Kidney (tissue), 13 donors: ENCODE measurements at regions not wholly inside any gene's neighbourhood (a gene's known extent, or its start where the extent isn't known, plus 50 kb on each side); places are given as distances from the start of the nearest gene placed in this dataset.

ENCODE experiments used
- DNase-seq, 5 donors: peaks; one replicate each; pipeline ENCODE4 v3.0.0-alpha.2; 2013 to 2020
- FAIRE-seq: peaks from 2 replicates; lab custom pipeline; 2012; peaks lifted over from hg19 to GRCh38; lab: Jason Lieb, UNC
- H3K27ac ChIP-seq, 2 donors: one replicate each; pipeline ENCODE4 v1.7.0; 2013; ENCODE audit warnings: low read depth in 2 of 2, low read length in 2 of 2, inconsistent platforms in 1 of 2
- H3K27me3 ChIP-seq: one replicate; pipeline ENCODE4 v1.7.1; 2013; ENCODE audit warnings: low read length, inconsistent platforms; ENCODE audit not compliant: control insufficient read depth, insufficient read depth
- H3K36me3 ChIP-seq, 3 donors: one replicate each; pipeline versions ENCODE4 v1.7.0 to v1.7.1; 2013; ENCODE audit warnings: low read length in 3 of 3, control low read depth in 1 of 3, inconsistent platforms in 1 of 3; ENCODE audit not compliant: insufficient read depth in 3 of 3, control insufficient read depth in 2 of 3
- H3K4me1 ChIP-seq, 3 donors: one replicate each; pipeline versions ENCODE4 v1.7.0 to v1.7.1; 2013; ENCODE audit warnings: low read length in 3 of 3, inconsistent platforms in 1 of 3, low read depth in 1 of 3; ENCODE audit not compliant: control insufficient read depth in 2 of 3, insufficient read depth in 2 of 3
- H3K4me3 ChIP-seq, 3 donors: one replicate each; pipeline versions ENCODE4 v1.7.0 to v1.8.1; 2013; ENCODE audit warnings: low read length in 3 of 3, control low read depth in 1 of 3, inconsistent platforms in 1 of 3
- H3K9ac ChIP-seq, 3 donors: one replicate each; pipeline versions ENCODE4 v1.7.0 to v1.7.1; 2013; ENCODE audit warnings: low read length in 3 of 3, control low read depth in 1 of 3, inconsistent platforms in 1 of 3
- H3K9me3 ChIP-seq, 3 donors: one replicate each; pipeline versions ENCODE4 v1.7.0 to v1.7.1; 2013; ENCODE audit warnings: low read length in 3 of 3, control low read depth in 1 of 3, inconsistent platforms in 1 of 3; ENCODE audit not compliant: control insufficient read depth in 2 of 3, insufficient read depth in 1 of 3
- intact Hi-C: fragments of 100-400 bp; cut with DNase I; formaldehyde crosslinking; loops from one replicate; pipeline ENCODE4 v1.11.1; 2022
- TF ChIP-seq, protein P1 (sequence below): IDR thresholded peaks from 3 replicates; pipeline ENCODE4 v1.5.1; 2012; ENCODE audit warnings: mild to moderate bottlenecking, moderate library complexity, borderline replicate concordance; ENCODE audit not compliant: insufficient read depth; ENCODE audit errors: extremely low read depth
- donor health status: control.
- donor health status: control.
- donor health status: control.
- donor health status: control.
- donor health status: control.
- donor health status: DM: yes; HTN: yes; CAD: no.
- donor health status: Normal renal cell carcinoma (clear cell type).

DNA sequence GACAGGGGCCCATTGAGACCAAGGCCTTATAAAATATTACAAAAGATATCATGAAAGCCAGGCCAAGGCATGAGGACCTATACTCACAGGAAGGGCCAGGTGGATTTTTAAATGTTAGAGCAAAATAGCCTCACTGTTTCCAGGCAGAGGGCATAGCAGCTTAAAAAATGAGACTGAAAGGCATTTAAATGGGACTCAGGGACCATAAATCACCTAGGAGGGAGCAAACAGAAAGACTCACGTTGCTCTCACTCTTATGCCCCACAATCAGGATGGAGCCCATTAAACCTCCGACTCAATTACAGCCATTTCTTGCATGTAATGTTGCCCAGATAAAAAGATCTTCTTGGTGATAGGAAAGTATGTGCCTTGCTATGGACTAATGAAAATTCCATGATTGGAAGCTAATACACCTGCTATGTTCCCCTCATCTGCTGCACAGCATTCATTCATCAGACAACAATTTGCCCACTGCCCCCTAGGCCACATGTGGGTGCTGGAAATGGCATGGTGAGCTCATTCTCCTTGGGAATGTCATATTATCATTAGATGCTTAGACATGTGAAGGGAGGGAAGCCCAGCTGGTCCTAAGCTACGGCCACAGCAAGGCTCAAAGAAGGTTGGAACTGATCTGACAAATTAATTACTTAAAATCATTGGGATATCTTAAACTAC lies 128.6 kb upstream of the GRIA1 start:
- intact Hi-C loops, result no loop called here
- Histone ChIP-seq H3K36me3 (no peaks in the 10 kb centered on the region), H3K27ac (no peak overlapping the region), H3K4me3 (no peak overlapping the region), H3K9me3 (no peaks in the 10 kb centered on the region), H3K27me3 (no peaks in the 10 kb centered on the region), H3K9ac (no peak overlapping the region), H3K4me1 (no peaks in the 10 kb centered on the region)
- TF ChIP-seq, protein P1, sequence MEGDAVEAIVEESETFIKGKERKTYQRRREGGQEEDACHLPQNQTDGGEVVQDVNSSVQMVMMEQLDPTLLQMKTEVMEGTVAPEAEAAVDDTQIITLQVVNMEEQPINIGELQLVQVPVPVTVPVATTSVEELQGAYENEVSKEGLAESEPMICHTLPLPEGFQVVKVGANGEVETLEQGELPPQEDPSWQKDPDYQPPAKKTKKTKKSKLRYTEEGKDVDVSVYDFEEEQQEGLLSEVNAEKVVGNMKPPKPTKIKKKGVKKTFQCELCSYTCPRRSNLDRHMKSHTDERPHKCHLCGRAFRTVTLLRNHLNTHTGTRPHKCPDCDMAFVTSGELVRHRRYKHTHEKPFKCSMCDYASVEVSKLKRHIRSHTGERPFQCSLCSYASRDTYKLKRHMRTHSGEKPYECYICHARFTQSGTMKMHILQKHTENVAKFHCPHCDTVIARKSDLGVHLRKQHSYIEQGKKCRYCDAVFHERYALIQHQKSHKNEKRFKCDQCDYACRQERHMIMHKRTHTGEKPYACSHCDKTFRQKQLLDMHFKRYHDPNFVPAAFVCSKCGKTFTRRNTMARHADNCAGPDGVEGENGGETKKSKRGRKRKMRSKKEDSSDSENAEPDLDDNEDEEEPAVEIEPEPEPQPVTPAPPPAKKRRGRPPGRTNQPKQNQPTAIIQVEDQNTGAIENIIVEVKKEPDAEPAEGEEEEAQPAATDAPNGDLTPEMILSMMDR, result no peak
- DNase-seq (peak in 1 of 5 donors; percentile 2), FAIRE-seq (no peak)

DNA sequence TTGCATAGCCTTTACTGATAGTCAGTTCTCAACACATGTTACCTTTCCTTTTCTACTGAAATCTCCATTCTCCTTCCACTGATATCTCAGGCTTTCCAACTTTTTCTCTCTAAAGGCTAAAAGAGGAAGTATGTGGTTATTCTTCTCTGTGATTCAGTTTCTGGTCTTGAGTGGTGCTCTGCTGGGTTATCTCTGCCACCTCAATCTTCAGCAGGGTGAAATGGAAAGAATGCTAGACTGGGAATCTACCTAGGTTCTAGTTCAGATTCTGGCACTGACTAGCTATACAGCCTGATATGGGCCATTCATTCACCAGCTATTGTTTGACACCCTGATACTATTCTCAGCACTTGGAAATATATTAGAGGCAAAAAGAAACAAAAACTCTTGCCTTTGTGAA lies 124.9 kb upstream of the GRIA1 start:
- Histone ChIP-seq H3K27me3 (no peaks in the 10 kb centered on the region), H3K9ac (no peak overlapping the region), H3K9me3 (no peaks in the 10 kb centered on the region), H3K36me3 (no peaks in the 10 kb centered on the region), H3K4me1 (no peaks in the 10 kb centered on the region), H3K4me3 (no peak overlapping the region), H3K27ac (no peak overlapping the region)
- TF ChIP-seq, protein P1, result no peak
- DNase-seq (no peak), FAIRE-seq (no peak)
- intact Hi-C loops, result no loop called here

DNA sequence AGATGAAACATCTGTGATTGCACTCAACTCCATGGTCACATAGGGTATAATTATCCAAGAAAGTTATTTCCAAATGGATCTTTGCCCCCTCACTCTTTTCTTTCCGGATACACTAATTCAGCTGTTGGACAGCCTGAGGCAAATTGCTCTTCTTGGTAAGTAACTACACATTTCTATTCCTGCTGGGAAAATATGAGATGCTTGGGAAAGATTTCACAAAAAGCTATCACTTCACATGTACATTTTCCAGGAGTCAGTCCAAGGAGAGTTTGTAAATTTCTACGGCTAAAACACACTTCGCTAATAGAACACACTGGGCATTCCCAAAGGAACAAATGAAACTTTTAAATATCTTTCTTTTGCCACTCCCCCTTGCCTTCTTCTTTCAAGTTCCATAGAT lies 123.0 kb upstream of the GRIA1 start:
- Histone ChIP-seq H3K36me3 (no peaks in the 10 kb centered on the region), H3K4me3 (no peak overlapping the region), H3K9me3 (no peaks in the 10 kb centered on the region), H3K27me3 (no peaks in the 10 kb centered on the region), H3K9ac (no peak overlapping the region), H3K27ac (no peak overlapping the region), H3K4me1 (no peaks in the 10 kb centered on the region)
- intact Hi-C loops, result no loop called here
- no peak for DNase-seq
- TF ChIP-seq, protein P1, result no peak
- no peak for FAIRE-seq
